GM18505 (cell line): ENCODE measurements at regions not wholly inside any gene's neighbourhood (a gene's known extent, or its start where the extent isn't known, plus 50 kb on each side); places are given as distances from the start of the nearest gene placed in this dataset.
"Not testable (repeated sequence)": the region's sequence is repeated elsewhere in the genome, so short reads cannot be mapped to it uniquely, and the experiment has no call there.

Source experiments
- ATAC-seq: cut with Tn5 transposase; IDR thresholded peaks from one replicate; pipeline ENCODE4 v1.9.1; 2021; ENCODE audit not compliant: unreplicated experiment
- POLR2A ChIP-seq: IDR thresholded peaks from 4 replicates; pipeline ENCODE4 v1.6.1; 2011; ENCODE audit warnings: borderline replicate concordance; ENCODE audit not compliant: insufficient read depth, insufficient read length; ENCODE audit errors: extremely low read depth

DNA sequence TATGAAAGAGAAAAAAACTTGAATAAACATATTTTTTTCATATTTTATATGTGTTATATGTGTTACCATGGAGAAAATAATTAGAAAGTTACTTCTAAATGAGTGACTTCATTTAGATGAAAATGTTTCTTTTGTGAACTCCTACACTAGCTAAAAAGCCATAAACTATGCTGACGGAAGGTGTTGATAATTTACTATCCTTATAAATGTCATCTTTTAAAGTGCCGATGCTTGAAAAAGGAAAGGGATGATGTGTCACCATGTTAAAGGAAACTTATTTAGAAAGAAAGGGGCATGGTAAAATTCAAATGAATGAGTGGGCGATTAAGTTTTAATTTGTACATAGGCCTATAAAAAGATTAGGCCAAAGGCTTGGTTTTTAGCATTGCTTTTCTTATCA, 133.8 kb downstream of the SPRY1 start:
- TF ChIP-seq POLR2A: no peak
- ATAC-seq: no peak

DNA sequence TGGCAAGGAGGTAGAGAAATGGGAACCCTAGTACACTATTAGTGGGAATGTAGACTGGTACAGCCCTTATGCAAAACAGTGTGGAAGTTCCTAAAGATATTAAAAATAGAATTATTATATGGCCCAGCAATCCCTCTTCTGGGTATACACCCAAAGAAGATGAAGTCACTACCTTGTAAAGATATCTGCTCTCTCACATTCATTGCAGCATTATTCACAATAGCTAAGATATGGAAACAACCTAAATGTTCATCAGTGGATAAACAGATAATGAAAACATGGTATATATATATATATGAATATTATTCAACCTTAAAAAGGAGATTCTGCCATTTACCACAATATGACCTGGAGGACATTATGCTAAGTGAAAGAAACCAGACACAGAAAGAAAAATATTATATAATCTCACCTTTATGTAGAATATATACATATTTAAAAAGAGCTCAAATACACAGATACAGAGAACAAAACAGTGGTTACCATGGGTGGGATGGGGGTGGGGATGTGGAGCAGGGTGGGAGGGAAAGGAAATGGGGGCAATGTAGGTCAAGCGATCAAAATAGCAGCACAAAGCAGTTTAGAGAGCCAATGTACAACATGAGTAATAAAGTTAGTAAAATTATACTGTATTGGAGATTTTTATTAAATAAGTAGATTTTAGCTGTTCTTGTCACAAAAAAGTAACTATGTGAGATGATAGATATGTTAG, 138.6 kb downstream of the SPRY1 start:
- no peak for ATAC-seq
- no peak for TF ChIP-seq POLR2A

DNA sequence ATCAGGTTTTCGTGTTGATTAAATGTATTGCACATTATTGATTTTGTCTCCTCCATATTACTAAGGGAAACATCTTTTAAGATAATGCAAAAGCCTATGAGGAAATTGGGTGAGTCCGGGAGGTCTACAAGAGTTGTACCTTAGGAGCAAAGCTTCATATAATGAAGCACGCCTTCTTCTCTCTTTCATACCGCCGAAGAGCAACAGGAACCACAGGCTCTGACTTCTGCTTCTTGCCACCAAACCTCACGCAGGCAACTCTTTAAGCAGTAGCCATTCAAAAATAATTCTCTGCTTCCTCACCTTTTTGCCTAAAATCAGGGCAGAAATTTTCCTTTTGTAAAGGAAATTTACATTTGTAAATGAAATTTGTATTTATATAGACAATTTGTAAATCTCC, 139.6 kb downstream of the SPRY1 start:
- no peak for ATAC-seq
- TF ChIP-seq POLR2A: no peak

DNA sequence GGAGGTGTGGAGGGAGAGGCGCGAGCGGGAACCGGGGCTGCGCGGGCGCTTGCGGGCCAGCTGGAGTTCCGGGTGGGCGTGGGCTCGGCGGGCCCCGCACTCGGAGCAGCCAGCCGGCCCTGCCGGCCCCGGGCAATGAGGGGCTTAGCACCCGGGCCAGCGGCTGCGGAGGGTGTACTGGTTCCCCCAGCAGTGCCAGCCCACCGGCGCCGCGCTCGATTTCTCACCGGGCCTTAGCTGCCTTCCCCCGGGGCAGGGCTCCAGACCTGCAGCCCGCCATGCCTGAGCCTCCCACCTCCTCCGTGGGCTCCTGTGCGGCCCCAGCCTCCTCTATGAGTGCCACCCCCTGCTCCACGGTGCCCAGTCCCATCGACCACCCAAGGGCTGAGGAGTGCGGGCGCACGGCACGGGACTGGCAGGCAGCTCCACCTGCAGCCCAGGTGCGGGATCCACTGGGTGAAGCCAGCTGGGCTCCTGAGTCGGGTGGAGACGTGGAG, 141.4 kb downstream of the SPRY1 start:
- ATAC-seq: not testable (repeated sequence)

DNA sequence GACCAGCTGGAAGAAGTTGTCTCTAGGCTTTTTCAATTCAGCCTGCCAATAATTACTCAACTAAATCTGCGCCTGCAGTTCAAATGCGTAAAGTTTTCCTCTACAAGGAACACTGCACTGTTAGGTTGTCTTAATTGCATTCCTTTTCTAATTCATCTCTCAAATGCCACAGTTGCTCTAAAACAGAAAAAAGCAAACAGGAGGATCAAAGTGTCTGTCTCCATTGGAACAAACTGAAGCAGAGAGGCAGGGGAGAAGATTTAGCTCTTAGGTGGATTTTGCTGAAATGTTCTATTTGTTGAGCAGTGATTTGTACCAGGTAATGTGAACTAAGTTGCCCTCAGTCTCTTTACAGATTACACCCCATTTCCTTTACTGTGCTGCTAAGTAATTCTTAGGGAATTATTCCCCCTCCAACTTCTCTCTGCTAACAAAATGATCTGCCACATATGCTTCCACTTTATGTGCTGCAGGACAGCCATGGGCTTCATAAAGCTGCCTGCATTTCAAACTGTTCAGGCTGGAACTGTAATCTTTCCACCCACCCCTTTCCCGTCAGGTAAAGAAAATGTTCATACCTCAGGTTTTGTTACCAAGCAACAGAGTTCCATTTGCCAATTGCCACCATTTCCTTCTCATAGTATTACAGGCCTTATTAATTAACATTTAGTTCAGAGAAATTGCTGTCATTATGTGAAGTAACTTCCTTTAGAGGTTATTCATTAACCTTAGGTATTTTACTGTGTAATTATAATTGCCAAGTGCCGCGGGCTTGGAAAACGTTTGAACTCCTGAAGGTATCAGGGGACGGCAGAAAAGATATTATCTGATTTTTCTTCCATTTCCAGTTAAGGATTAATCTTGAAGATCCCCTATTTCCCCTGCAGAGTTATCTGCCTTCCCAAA, 149.3 kb downstream of the SPRY1 start:
- no peak for TF ChIP-seq POLR2A
- no peak for ATAC-seq

DNA sequence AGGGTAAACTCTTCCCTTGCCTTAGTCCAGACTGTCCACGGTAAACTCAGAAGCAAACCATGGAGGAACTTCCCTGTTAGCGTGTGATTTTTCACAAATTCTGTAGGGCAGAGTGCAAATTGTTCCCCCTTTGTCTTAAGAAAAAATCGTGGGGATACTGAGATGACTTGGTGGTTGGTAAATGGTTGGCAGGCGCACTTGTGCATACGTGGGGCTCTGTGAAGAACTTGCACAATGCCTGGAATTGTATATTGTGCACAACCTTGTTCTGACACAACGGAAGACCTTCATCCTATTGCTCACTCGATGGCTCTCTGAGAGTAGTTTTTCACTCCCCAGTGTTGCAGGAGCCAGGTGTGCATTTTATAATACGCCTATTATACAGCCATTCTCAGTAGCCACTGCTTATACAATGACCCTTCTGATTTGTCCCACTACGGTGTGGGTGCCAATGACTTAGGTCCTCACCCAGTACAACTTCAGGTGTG, 150.0 kb downstream of the SPRY1 start:
- no peak for ATAC-seq
- no peak for TF ChIP-seq POLR2A

DNA sequence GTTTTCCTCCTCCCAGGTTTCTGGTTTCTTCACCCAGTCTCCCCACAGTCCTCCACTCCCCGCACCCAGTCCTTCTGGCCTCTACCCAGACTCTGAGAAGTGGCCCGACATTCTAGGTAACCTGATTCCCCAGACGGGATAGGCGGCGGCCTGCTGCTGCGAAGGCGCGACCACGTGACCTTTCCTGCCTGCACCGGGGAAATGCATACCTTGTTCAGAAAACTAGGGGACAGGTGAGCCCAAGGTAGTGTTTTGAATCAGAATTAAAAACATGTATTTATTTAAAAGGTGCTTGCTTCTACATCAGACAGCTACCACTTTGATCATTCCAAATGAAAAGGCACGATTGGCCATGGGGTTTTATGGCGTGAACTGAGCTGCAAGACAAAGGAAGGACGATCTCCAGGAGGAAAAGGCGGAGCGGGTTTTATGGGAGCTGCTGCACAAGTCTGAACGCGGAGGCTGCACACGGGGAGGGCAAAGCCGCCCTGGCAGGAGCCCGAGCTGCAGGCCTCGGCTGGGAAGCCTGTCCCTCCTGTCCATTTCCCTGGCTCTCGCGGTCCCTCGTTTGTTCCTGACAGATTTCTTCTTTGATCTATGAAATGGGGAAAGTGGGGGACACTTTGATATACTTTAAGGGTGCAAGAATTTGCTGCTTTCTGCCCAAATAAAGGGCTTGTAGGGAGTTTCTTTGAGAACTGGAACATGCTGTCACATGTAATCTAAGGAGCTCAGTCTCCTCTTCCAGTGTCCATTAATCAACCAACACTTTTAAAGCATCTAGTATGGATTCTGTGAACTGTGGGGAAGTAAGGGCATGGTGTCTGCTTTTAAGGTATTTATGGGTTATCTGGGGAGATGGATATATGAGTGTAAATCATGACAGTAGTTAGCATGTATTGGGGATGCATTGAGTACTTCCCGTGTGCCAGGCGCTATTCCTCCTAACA, 150.9 kb downstream of the SPRY1 start:
- TF ChIP-seq POLR2A: no peak
- no peak for ATAC-seq

DNA sequence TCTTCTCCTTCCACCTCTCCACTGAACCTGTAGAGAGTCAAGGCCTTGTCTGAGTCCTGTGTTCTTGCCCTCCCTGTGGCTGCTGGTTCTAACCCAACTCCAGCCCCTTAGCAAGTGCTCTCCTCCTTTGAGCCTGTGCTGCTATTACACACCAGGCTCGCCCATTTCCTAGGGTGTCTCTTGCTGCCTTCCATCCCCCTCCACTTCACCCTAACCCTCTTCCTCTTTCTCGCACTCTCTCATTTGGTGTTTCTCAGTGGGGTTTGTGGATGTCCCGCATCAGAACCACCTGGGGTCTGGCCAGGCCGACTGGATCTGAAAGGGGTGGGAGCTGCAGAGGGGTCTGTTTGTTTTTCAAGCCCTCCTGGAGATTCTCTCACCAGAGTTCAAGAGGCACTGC, 156.7 kb downstream of the SPRY1 start:
- TF ChIP-seq POLR2A: no peak
- no peak for ATAC-seq

DNA sequence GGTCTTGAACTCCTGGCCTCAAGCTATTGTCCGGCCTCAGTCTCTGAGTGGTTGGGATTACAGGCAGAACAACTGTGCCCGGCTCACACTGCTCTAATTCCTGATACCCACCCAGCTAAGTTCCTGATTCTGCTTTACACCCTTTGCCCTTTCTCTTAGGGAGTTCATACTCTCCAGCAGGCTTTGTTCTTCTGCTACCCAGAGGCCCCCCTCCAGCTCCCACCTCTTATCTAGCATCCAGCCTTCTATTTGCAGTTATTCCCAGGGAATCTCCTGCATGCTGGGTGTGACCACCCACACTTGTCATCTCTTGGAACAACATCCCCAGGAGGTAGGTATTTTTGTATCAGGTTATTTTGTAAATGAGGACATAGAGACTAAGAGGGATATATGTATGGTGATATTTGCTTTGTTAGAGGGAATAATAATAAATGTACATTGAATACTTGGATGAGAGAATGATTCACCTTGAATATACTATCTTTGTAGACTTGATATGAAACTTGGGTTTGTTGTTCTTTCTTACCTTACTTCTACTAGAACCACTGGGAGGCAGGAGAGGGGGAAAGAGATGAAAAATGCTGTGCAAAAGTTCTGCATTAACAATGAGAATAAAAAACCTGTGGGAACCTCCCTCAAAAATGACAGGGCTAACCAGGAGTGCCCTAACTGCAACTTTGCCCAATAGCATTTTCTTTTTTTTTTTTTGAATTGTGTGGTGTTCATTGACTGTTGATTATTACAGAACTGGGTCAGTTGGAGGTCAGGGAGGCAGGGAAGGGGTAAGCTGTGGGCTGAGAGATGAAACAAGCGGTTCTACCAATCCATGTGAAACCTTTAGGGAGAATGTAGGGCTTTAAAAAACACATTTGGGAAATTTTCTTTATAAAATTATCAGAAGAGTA, 157.4 kb downstream of the SPRY1 start:
- no peak for ATAC-seq
- no peak for TF ChIP-seq POLR2A

DNA sequence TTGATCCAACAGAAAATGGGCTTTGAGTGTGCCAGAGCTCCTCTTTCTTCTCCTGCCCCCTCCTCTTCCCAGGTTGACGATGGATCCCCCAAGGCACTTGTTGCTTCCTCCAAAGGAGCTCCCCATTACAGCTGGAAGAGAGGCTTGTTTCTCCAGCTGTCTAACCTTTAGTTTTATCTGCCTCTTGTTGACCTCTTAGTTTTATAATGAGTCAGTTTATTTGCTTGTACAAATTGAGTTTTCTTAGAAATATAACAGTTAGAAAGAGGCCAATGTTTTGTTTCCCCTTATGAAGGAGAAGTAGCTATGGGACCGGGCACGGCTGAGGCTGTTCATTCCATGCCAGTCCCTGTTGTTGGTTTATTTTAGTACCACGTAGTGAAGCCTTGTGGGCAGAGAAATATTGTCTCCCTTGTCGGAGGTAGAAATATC, 158.2 kb downstream of the SPRY1 start:
- no peak for TF ChIP-seq POLR2A
- ATAC-seq: no peak

DNA sequence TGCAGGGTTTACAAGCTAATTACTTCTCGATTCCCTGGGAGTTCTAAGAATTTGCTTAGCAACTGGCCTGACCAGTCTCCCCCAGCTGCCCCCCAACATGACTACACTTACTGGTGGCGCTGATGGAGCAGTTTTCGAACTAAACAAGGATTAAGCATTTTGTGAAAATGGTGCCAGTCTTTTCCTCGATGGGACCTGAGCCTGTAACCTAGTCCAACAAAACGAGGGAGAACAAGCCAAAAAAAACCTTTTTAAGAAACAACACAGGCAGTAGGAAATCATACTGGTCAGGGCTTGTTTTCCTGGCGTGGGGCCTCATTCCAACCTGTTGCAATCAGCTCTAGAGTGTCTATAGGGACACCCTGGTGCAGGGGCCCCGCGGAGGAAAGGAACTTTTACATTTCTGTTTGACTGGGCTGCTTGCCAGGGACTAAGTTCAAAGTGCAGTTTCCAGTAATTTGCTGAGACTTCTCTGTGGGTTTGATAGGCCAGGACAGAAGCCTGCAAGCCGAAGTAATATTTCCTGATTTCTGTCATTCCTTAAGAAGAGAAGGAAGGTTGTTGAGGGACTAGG, 158.7 kb downstream of the SPRY1 start:
- no peak for TF ChIP-seq POLR2A
- ATAC-seq: no peak
